Loucy (cell line): ENCODE measurements at regions not wholly inside any gene's neighbourhood (a gene's known extent, or its start where the extent isn't known, plus 50 kb on each side); places are given as distances from the start of the nearest gene placed in this dataset.

ENCODE experiments used
- H2AFZ ChIP-seq: fragments of 200-600 bp; sonication (generic); 2 replicates; pipeline ENCODE4 v1.6.0; 2016; ENCODE audit warnings: antibody characterized with exemption, mild to moderate bottlenecking, low read length, moderate library complexity
- H3F3A ChIP-seq: fragments of 200-600 bp; 2 replicates; pipeline ENCODE4 v1.6.0; 2016; ENCODE audit warnings: antibody characterized with exemption, low read depth, mild to moderate bottlenecking
- H3K27me3 ChIP-seq: fragments of 200-600 bp; sonication (generic); 2 replicates; pipeline ENCODE4 v1.6.1; 2014; ENCODE audit warnings: low read length, mild to moderate bottlenecking; ENCODE audit not compliant: insufficient read depth, poor library complexity, severe bottlenecking
- H3K36me3 ChIP-seq: fragments of 200-600 bp; sonication (generic); 2 replicates; pipeline ENCODE4 v1.6.1; 2016; ENCODE audit warnings: low read length; ENCODE audit not compliant: insufficient read depth
- H3K4me1 ChIP-seq: fragments of 200-600 bp; sonication (generic); 2 replicates; pipeline ENCODE4 v1.5.1; 2014; ENCODE audit warnings: low read length, mild to moderate bottlenecking; ENCODE audit not compliant: insufficient read depth, poor library complexity, severe bottlenecking
- H3K4me2 ChIP-seq: fragments of 200-600 bp; sonication (generic); 2 replicates; pipeline ENCODE4 v1.6.0; 2014; ENCODE audit warnings: antibody characterized with exemption, low read length, low read depth, mild to moderate bottlenecking; ENCODE audit not compliant: poor library complexity, severe bottlenecking
- H3K4me3 ChIP-seq: fragments of 200-600 bp; sonication (generic); 2 replicates; pipeline ENCODE4 v1.5.1; 2014; ENCODE audit warnings: low read length, mild to moderate bottlenecking, mixed read lengths; ENCODE audit not compliant: poor library complexity, severe bottlenecking
- H3K79me2 ChIP-seq: fragments of 200-600 bp; sonication (generic); 2 replicates; pipeline ENCODE4 v1.6.1; 2014; ENCODE audit warnings: low read length; ENCODE audit not compliant: insufficient read depth
- H3K9ac ChIP-seq: fragments of 200-600 bp; sonication (generic); 2 replicates; pipeline ENCODE4 v1.6.0; 2014; ENCODE audit warnings: mild to moderate bottlenecking, low read depth, low read length, moderate library complexity; ENCODE audit not compliant: poor library complexity, severe bottlenecking
- H3K9me2 ChIP-seq: fragments of 200-600 bp; sonication (generic); replicated peaks from 2 replicates; pipeline ENCODE4 v1.6.1; 2016; ENCODE audit warnings: low read depth, low read length, mixed read lengths
- H3K9me3 ChIP-seq: fragments of 200-600 bp; sonication (generic); 2 replicates; pipeline ENCODE4 v1.6.1; 2014; ENCODE audit warnings: mild to moderate bottlenecking, antibody characterized with exemption, low read length, low read depth; ENCODE audit not compliant: insufficient read depth
- H4K20me1 ChIP-seq: fragments of 200-600 bp; sonication (generic); 2 replicates; pipeline ENCODE4 v1.6.0; 2014; ENCODE audit warnings: antibody characterized with exemption, low read length, mild to moderate bottlenecking; ENCODE audit not compliant: insufficient read depth, poor library complexity, severe bottlenecking
- CTCF ChIP-seq: fragments of 200-600 bp; sonication (generic); conservative IDR thresholded peaks from 2 replicates; pipeline ENCODE4 v1.5.1; 2014; ENCODE audit warnings: mild to moderate bottlenecking, antibody characterized with exemption, low read length
- EZH2phosphoT487 ChIP-seq: fragments of 200-600 bp; IDR thresholded peaks from 2 replicates; pipeline ENCODE4 v1.6.1; 2018; ENCODE audit warnings: antibody characterized with exemption, mild to moderate bottlenecking, moderate library complexity, borderline replicate concordance

- no peaks in the 10 kb centered on the region for H3F3A ChIP-seq
Observed at GRCh38 chr10:29394321-29394932, 105.6 kb downstream of the LYZL1 start.

GRCh38 chr10:29395409-29395808 lies 106.5 kb downstream of the LYZL1 start:
- no peaks in the 10 kb centered on the region for H4K20me1 ChIP-seq
- H3K79me2 ChIP-seq, result no peaks in the 10 kb centered on the region
- H3K9ac ChIP-seq, result no peak overlapping the region
- no peaks in the 10 kb centered on the region for H3K27me3 ChIP-seq
- no peaks in the 10 kb centered on the region for H3K36me3 ChIP-seq
- H3K9me2 ChIP-seq, result no peaks in the 10 kb centered on the region
- no peak for TF ChIP-seq CTCF
- TF ChIP-seq EZH2phosphoT487, result no peak
- no peak overlapping the region for H2AFZ ChIP-seq
- no peaks in the 10 kb centered on the region for H3F3A ChIP-seq
- H3K4me2 ChIP-seq, result no peak overlapping the region
- no peaks in the 10 kb centered on the region for H3K9me3 ChIP-seq
- no peaks in the 10 kb centered on the region for H3K4me1 ChIP-seq
- H3K4me3 ChIP-seq, result no peak overlapping the region

More at GRCh38 chr10:29394321-29394932, 105.6 kb downstream of the LYZL1 start:
- Histone ChIP-seq H3K4me3 (no peak overlapping the region), H3K9ac (no peak overlapping the region), H3K9me3 (no peaks in the 10 kb centered on the region), H3K9me2 (no peaks in the 10 kb centered on the region), H3K4me1 (no peaks in the 10 kb centered on the region), H3K4me2 (no peak overlapping the region), H3K36me3 (no peaks in the 10 kb centered on the region), H3K27me3 (no peaks in the 10 kb centered on the region), H3K79me2 (no peaks in the 10 kb centered on the region), H2AFZ (no peak overlapping the region), H4K20me1 (no peaks in the 10 kb centered on the region)
- TF ChIP-seq CTCF (no peak), EZH2phosphoT487 (no peak)

GRCh38 chr10:29397221-29397620 lies 108.4 kb downstream of the LYZL1 start:
- Histone ChIP-seq H3K4me3 (no peak overlapping the region), H3K9me3 (peaks cover 6% of the 10 kb centered on the region), H3K4me2 (no peak overlapping the region), H3K9me2 (no peaks in the 10 kb centered on the region), H3F3A (no peaks in the 10 kb centered on the region), H4K20me1 (no peaks in the 10 kb centered on the region), H2AFZ (no peak overlapping the region), H3K79me2 (no peaks in the 10 kb centered on the region), H3K4me1 (no peaks in the 10 kb centered on the region), H3K36me3 (no peaks in the 10 kb centered on the region), H3K27me3 (no peaks in the 10 kb centered on the region), H3K9ac (no peak overlapping the region)
- TF ChIP-seq EZH2phosphoT487 (no peak), CTCF (no peak)
